ENCODE measurements at regions not wholly inside any gene's neighbourhood (a gene's known extent, or its start where the extent isn't known, plus 50 kb on each side); places are given as distances from the start of the nearest gene placed in this dataset.

DNA sequence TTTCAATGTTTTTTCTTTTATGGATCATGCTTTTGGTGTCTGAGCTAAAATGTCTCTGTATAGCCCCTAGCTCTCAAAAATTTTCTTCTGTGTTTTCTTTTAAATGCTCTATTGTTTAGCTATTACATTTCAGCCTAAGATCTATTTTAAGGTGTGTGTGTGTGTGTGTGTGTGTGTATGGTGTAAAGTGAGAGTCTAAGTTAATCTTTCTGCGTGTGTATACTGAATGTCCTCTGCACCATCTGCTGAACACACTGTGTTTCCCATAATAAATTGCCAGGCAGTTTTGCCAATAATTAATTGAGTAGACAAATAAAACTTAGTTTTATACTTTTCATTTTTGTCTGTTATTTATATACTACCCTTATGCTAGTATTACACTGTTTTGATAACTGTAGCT lies 2096.3 kb upstream of the C9orf72 start:
- TF ChIP-seq POLR2A (IDR thresholded peaks at IDR 0.05; ENCODE audit: borderline replicate concordance, extremely low read depth, insufficient read depth, insufficient read length) (no peak), EZH2 (IDR thresholded peaks at IDR 0.05) (no peak), POLR2AphosphoS5 (IDR thresholded peaks at IDR 0.05; ENCODE audit: low read depth, low read length) (no peak), JUND (IDR thresholded peaks at IDR 0.05) (no peak), EZH2phosphoT487 (IDR thresholded peaks at IDR 0.05; ENCODE audit: borderline replicate concordance) (no peak), ZNF274 (IDR thresholded peaks at IDR 0.05; ENCODE audit: low read depth, low read length) (no peak), TCF7L2 (IDR thresholded peaks at IDR 0.05; ENCODE audit: borderline replicate concordance, extremely low read depth, insufficient read depth, insufficient read length) (no peak)
- TF ChIP-seq, protein P1, sequence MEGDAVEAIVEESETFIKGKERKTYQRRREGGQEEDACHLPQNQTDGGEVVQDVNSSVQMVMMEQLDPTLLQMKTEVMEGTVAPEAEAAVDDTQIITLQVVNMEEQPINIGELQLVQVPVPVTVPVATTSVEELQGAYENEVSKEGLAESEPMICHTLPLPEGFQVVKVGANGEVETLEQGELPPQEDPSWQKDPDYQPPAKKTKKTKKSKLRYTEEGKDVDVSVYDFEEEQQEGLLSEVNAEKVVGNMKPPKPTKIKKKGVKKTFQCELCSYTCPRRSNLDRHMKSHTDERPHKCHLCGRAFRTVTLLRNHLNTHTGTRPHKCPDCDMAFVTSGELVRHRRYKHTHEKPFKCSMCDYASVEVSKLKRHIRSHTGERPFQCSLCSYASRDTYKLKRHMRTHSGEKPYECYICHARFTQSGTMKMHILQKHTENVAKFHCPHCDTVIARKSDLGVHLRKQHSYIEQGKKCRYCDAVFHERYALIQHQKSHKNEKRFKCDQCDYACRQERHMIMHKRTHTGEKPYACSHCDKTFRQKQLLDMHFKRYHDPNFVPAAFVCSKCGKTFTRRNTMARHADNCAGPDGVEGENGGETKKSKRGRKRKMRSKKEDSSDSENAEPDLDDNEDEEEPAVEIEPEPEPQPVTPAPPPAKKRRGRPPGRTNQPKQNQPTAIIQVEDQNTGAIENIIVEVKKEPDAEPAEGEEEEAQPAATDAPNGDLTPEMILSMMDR (IDR thresholded peaks at IDR 0.05 in 2 of 3, conservative IDR thresholded peaks at IDR 0.05 in 1 of 3; ENCODE audit: borderline replicate concordance in 1 of 3, insufficient read depth in 1 of 3, low read depth in 2 of 3, low read length in 2 of 3) = no peak
- TF ChIP-seq, protein P2, sequence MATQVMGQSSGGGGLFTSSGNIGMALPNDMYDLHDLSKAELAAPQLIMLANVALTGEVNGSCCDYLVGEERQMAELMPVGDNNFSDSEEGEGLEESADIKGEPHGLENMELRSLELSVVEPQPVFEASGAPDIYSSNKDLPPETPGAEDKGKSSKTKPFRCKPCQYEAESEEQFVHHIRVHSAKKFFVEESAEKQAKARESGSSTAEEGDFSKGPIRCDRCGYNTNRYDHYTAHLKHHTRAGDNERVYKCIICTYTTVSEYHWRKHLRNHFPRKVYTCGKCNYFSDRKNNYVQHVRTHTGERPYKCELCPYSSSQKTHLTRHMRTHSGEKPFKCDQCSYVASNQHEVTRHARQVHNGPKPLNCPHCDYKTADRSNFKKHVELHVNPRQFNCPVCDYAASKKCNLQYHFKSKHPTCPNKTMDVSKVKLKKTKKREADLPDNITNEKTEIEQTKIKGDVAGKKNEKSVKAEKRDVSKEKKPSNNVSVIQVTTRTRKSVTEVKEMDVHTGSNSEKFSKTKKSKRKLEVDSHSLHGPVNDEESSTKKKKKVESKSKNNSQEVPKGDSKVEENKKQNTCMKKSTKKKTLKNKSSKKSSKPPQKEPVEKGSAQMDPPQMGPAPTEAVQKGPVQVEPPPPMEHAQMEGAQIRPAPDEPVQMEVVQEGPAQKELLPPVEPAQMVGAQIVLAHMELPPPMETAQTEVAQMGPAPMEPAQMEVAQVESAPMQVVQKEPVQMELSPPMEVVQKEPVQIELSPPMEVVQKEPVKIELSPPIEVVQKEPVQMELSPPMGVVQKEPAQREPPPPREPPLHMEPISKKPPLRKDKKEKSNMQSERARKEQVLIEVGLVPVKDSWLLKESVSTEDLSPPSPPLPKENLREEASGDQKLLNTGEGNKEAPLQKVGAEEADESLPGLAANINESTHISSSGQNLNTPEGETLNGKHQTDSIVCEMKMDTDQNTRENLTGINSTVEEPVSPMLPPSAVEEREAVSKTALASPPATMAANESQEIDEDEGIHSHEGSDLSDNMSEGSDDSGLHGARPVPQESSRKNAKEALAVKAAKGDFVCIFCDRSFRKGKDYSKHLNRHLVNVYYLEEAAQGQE (IDR thresholded peaks at IDR 0.05; ENCODE audit: low read depth) = no peak
